Mesendoderm (in vitro differentiated cells): ENCODE measurements at regions not wholly inside any gene's neighbourhood (a gene's known extent, or its start where the extent isn't known, plus 50 kb on each side); places are given as distances from the start of the nearest gene placed in this dataset.

ENCODE experiments used
- DNase-seq: peaks from one replicate; pipeline ENCODE4 v3.0.0; 2013
- H2AK5ac ChIP-seq: 2 replicates; pipeline ENCODE4 v1.6.1; 2013; ENCODE audit warnings: low read length, inconsistent platforms
- H2BK120ac ChIP-seq: 2 replicates; pipeline ENCODE4 v1.6.1; 2013; ENCODE audit warnings: low read depth, mild to moderate bottlenecking, low read length, moderate library complexity, mixed read lengths
- H2BK15ac ChIP-seq: replicated peaks from 2 replicates; pipeline ENCODE4 v1.6.1; 2013; ENCODE audit warnings: low read depth, mild to moderate bottlenecking, moderate library complexity
- H2BK5ac ChIP-seq: 2 replicates; pipeline ENCODE4 v1.6.1; 2013; ENCODE audit warnings: low read length, inconsistent platforms
- H3K18ac ChIP-seq: 2 replicates; pipeline ENCODE4 v1.6.1; 2013; ENCODE audit warnings: mild to moderate bottlenecking, low read length, mixed read lengths
- H3K23ac ChIP-seq: one replicate; pipeline ENCODE4 v1.6.1; 2013; ENCODE audit warnings: low read length
- H3K27ac ChIP-seq: 2 replicates; pipeline ENCODE4 v1.5.1; 2013; ENCODE audit warnings: low read depth, mild to moderate bottlenecking, inconsistent platforms, low read length, moderate library complexity
- H3K27me3 ChIP-seq: 2 replicates; pipeline ENCODE4 v1.6.1; 2013; ENCODE audit warnings: low read length, control low read depth, mild to moderate bottlenecking, inconsistent platforms; ENCODE audit not compliant: insufficient read depth, poor library complexity
- H3K36me3 ChIP-seq: 2 replicates; pipeline ENCODE4 v1.6.1; 2013; ENCODE audit warnings: low read length, inconsistent platforms; ENCODE audit not compliant: control insufficient read depth, insufficient read depth
- H3K4ac ChIP-seq: one replicate; pipeline ENCODE4 v1.6.1; 2013; ENCODE audit warnings: low read depth, mild to moderate bottlenecking, low read length, moderate library complexity
- H3K4me1 ChIP-seq: 2 replicates; pipeline ENCODE4 v1.6.1; 2013; ENCODE audit warnings: low read depth, low read length, inconsistent platforms; ENCODE audit not compliant: control insufficient read depth
- H3K4me2 ChIP-seq: 2 replicates; pipeline ENCODE4 v1.6.1; 2013; ENCODE audit warnings: low read length
- H3K4me3 ChIP-seq: 2 replicates; pipeline ENCODE4 v1.5.1; 2013; ENCODE audit warnings: mild to moderate bottlenecking, low read length
- H3K56ac ChIP-seq: one replicate; pipeline ENCODE4 v1.6.1; 2013; ENCODE audit warnings: low read length
- H3K79me1 ChIP-seq: 2 replicates; pipeline ENCODE4 v1.6.1; 2013; ENCODE audit warnings: low read length, inconsistent platforms
- H3K79me2 ChIP-seq: 2 replicates; pipeline ENCODE4 v1.6.1; 2013; ENCODE audit warnings: mild to moderate bottlenecking, low read length; ENCODE audit not compliant: control insufficient read depth, insufficient read depth
- H3K9ac ChIP-seq: 2 replicates; pipeline ENCODE4 v1.6.1; 2013; ENCODE audit warnings: low read length, inconsistent platforms
- H4K5ac ChIP-seq: one replicate; pipeline ENCODE4 v1.6.1; 2013; ENCODE audit warnings: low read length
- H4K8ac ChIP-seq: one replicate; pipeline ENCODE4 v1.6.1; 2013; ENCODE audit warnings: low read depth, mild to moderate bottlenecking, control low read depth, low read length, moderate library complexity
- WGBS: extraction: QIAGEN DNeasy Blood & Tissue Kit; methylation state at CpG from one replicate; pipeline ENCODE4 v1.1.7; 2013; ENCODE audit warnings: low lambda C conversion rate, missing lambda C conversion rate; ENCODE audit not compliant: insufficient coverage; ENCODE audit errors: extremely low coverage; 5-methylcytosine and 5-hydroxymethylcytosine counted together

- Histone ChIP-seq H4K8ac (no peak overlapping the region), H2BK5ac (no peak overlapping the region), H3K56ac (no peak overlapping the region), H3K9ac (no peak overlapping the region), H3K36me3 (no peaks in the 10 kb centered on the region), H3K79me2 (no peaks in the 10 kb centered on the region), H3K18ac (no peak overlapping the region), H4K5ac (no peak overlapping the region), H3K27me3 (no peaks in the 10 kb centered on the region), H2BK120ac (no peak overlapping the region), H3K4me1 (no peaks in the 10 kb centered on the region), H3K4ac (no peak overlapping the region), H2BK15ac (no peak overlapping the region), H3K4me3 (no peak overlapping the region), H3K79me1 (no peaks in the 10 kb centered on the region), H3K27ac (no peak overlapping the region), H3K4me2 (no peak overlapping the region), H3K23ac (no peak overlapping the region), H2AK5ac (no peak overlapping the region)
- peak; percentile 61 for DNase-seq
- WGBS: no CpG with 5 or more reads among the region's 2 CpGs
Measured at GRCh38 chr4:125132729-125133128, 182.0 kb upstream of the FAT4 start.

- Histone ChIP-seq H3K23ac (no peak overlapping the region), H3K27me3 (no peaks in the 10 kb centered on the region), H2BK15ac (no peak overlapping the region), H3K4ac (no peak overlapping the region), H3K4me3 (no peak overlapping the region), H3K18ac (no peak overlapping the region), H3K9ac (no peak overlapping the region), H3K79me2 (no peaks in the 10 kb centered on the region), H3K79me1 (no peaks in the 10 kb centered on the region), H2BK5ac (no peak overlapping the region), H2BK120ac (no peak overlapping the region), H3K4me1 (no peaks in the 10 kb centered on the region), H3K56ac (no peak overlapping the region), H4K8ac (no peak overlapping the region), H2AK5ac (no peak overlapping the region), H3K36me3 (no peaks in the 10 kb centered on the region), H3K4me2 (no peak overlapping the region), H4K5ac (no peak overlapping the region), H3K27ac (no peak overlapping the region)
- DNase-seq: no peak
- no CpG with 5 or more reads among the region's 2 CpGs for WGBS
Measured at GRCh38 chr4:125131891-125132680, 182.7 kb upstream of the FAT4 start.

- no peak overlapping the region for H3K4ac ChIP-seq
- no peak overlapping the region for H3K4me3 ChIP-seq
- H4K5ac ChIP-seq: no peak overlapping the region
- no peak overlapping the region for H2BK15ac ChIP-seq
- no CpG with 5 or more reads among the region's 3 CpGs for WGBS
- no peak overlapping the region for H3K27ac ChIP-seq
- H3K36me3 ChIP-seq: no peaks in the 10 kb centered on the region
- no peaks in the 10 kb centered on the region for H3K79me2 ChIP-seq
- DNase-seq: no peak
- H3K18ac ChIP-seq: no peak overlapping the region
- no peaks in the 10 kb centered on the region for H3K79me1 ChIP-seq
- no peaks in the 10 kb centered on the region for H3K4me1 ChIP-seq
- no peak overlapping the region for H2AK5ac ChIP-seq
- no peak overlapping the region for H3K23ac ChIP-seq
- no peak overlapping the region for H2BK5ac ChIP-seq
- H3K9ac ChIP-seq: no peak overlapping the region
- H2BK120ac ChIP-seq: no peak overlapping the region
- H3K56ac ChIP-seq: no peak overlapping the region
- H3K4me2 ChIP-seq: no peak overlapping the region
- no peaks in the 10 kb centered on the region for H3K27me3 ChIP-seq
- H4K8ac ChIP-seq: no peak overlapping the region
Measured at GRCh38 chr4:125125276-125125675, 189.5 kb upstream of the FAT4 start.

DNA sequence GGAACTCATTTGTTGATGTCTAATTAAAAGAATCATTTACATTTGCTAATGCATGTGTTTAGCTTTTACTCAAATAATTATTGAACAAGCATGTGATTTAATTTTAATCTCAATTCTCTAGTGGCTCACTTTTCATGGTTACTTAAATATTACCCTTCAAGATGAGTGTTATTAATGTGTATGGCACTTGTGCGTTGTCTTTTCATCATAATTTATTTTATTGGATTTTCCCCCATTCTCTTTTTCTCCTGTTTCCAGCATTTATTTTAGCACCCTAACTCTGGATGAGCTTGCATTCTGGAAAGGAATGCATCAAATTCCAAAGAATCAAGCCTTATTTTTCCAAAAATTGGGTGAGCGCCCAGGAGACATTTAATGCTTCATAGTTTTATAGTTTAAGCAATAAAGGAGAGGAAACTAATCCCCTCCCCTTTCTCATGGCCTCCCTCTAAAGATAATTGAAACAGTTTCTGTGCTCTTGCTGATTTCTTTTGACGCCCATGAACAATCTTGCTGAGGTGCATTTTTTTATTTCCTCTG, 191.1 kb upstream of the FAT4 start:
- no peak overlapping the region for H3K9ac ChIP-seq
- H3K79me1 ChIP-seq: no peaks in the 10 kb centered on the region
- DNase-seq: no peak
- H3K4ac ChIP-seq: no peak overlapping the region
- no peak overlapping the region for H3K27ac ChIP-seq
- no peaks in the 10 kb centered on the region for H3K27me3 ChIP-seq
- H3K56ac ChIP-seq: no peak overlapping the region
- no peak overlapping the region for H3K4me3 ChIP-seq
- no peak overlapping the region for H4K8ac ChIP-seq
- no peaks in the 10 kb centered on the region for H3K4me1 ChIP-seq
- H3K4me2 ChIP-seq: no peak overlapping the region
- H3K23ac ChIP-seq: no peak overlapping the region
- H2BK5ac ChIP-seq: no peak overlapping the region
- no peak overlapping the region for H2AK5ac ChIP-seq
- WGBS: no CpG with 5 or more reads among the region's 3 CpGs
- no peak overlapping the region for H2BK15ac ChIP-seq
- no peak overlapping the region for H2BK120ac ChIP-seq
- no peak overlapping the region for H3K18ac ChIP-seq
- no peaks in the 10 kb centered on the region for H3K79me2 ChIP-seq
- H4K5ac ChIP-seq: no peak overlapping the region
- no peaks in the 10 kb centered on the region for H3K36me3 ChIP-seq

DNA sequence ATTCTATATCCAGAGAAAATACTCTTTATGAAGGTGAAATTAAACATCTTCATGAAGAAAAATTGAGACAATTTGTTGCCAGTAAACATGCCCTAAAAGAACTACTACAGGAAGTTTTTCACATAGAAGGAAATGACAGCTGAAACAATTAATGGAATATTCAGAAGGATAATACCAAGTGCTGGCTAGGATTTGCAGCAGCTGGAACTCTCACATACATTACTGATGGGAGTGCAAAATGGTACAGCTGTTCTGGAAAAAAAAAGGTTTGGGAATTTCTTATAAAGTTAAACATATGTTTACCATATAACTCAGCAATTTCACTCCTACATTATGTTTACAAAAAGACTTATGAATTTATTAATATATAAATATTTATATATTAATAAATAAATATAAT, 193.2 kb upstream of the FAT4 start:
- no peak overlapping the region for H3K9ac ChIP-seq
- no peak overlapping the region for H3K56ac ChIP-seq
- no peak overlapping the region for H2AK5ac ChIP-seq
- H2BK5ac ChIP-seq: no peak overlapping the region
- H4K5ac ChIP-seq: no peak overlapping the region
- H3K79me2 ChIP-seq: no peaks in the 10 kb centered on the region
- H3K4me2 ChIP-seq: no peak overlapping the region
- H4K8ac ChIP-seq: no peak overlapping the region
- H3K27me3 ChIP-seq: no peaks in the 10 kb centered on the region
- H2BK120ac ChIP-seq: no peak overlapping the region
- H3K36me3 ChIP-seq: no peaks in the 10 kb centered on the region
- H3K18ac ChIP-seq: no peak overlapping the region
- no peak overlapping the region for H3K27ac ChIP-seq
- H3K4me3 ChIP-seq: no peak overlapping the region
- H2BK15ac ChIP-seq: no peak overlapping the region
- H3K4ac ChIP-seq: no peak overlapping the region
- H3K79me1 ChIP-seq: no peaks in the 10 kb centered on the region
- H3K23ac ChIP-seq: no peak overlapping the region
- DNase-seq: no peak
- H3K4me1 ChIP-seq: no peaks in the 10 kb centered on the region

- H3K79me2 ChIP-seq: no peaks in the 10 kb centered on the region
- H3K4me1 ChIP-seq: no peaks in the 10 kb centered on the region
- H3K9ac ChIP-seq: no peak overlapping the region
- H4K5ac ChIP-seq: no peak overlapping the region
- no peaks in the 10 kb centered on the region for H3K27me3 ChIP-seq
- no peak overlapping the region for H4K8ac ChIP-seq
- no peaks in the 10 kb centered on the region for H3K36me3 ChIP-seq
- H3K79me1 ChIP-seq: no peaks in the 10 kb centered on the region
- no peak overlapping the region for H3K4ac ChIP-seq
- no peak for DNase-seq
- H3K56ac ChIP-seq: no peak overlapping the region
- H2AK5ac ChIP-seq: no peak overlapping the region
- H2BK5ac ChIP-seq: no peak overlapping the region
- H3K4me3 ChIP-seq: no peak overlapping the region
- no peak overlapping the region for H3K4me2 ChIP-seq
- H2BK120ac ChIP-seq: no peak overlapping the region
- H3K23ac ChIP-seq: no peak overlapping the region
- H2BK15ac ChIP-seq: no peak overlapping the region
- WGBS: no CpG with 5 or more reads among the region's 1 CpG
- H3K18ac ChIP-seq: no peak overlapping the region
- H3K27ac ChIP-seq: no peak overlapping the region
Measured at GRCh38 chr4:125116431-125116830, 198.3 kb upstream of the FAT4 start.
